ENCODE measurements at regions not wholly inside any gene's neighbourhood (a gene's known extent, or its start where the extent isn't known, plus 50 kb on each side); places are given as distances from the start of the nearest gene placed in this dataset.

GRCh38 chr5:135216471-135217343 is 182.3 kb downstream of the MACROH2A1 start:
- no peak for DNase-seq

GRCh38 chr5:135215617-135216470 is 181.8 kb upstream of the PITX1 start:
- DNase-seq, result no peak

GRCh38 chr5:135214897-135215616 is 181.0 kb upstream of the PITX1 start:
- DNase-seq, result no peak

GRCh38 chr5:135213466-135214239 is 179.6 kb upstream of the PITX1 start:
- DNase-seq, result no peak

GRCh38 chr5:135213027-135213386 is 179.0 kb upstream of the PITX1 start:
- DNase-seq, result no peak

GRCh38 chr5:135212361-135213026 is 178.5 kb upstream of the PITX1 start:
- DNase-seq, result no peak

GRCh38 chr5:135211791-135212190 is 177.8 kb upstream of the PITX1 start:
- no peak for DNase-seq

GRCh38 chr5:135211083-135211790 is 177.2 kb upstream of the PITX1 start:
- no peak for DNase-seq

GRCh38 chr5:135210286-135211055 is 176.4 kb upstream of the PITX1 start:
- no peak for DNase-seq

- DNase-seq, result no peak
Observed at GRCh38 chr5:135208903-135209721, 175.1 kb upstream of the PITX1 start.

- no peak for DNase-seq
Observed at GRCh38 chr5:135208555-135208902, 174.5 kb upstream of the PITX1 start.

- no peak for DNase-seq
Observed at GRCh38 chr5:135207866-135208265, 173.8 kb upstream of the PITX1 start.

- no peak for DNase-seq
Observed at GRCh38 chr5:135206862-135207261, 172.8 kb upstream of the PITX1 start.

GRCh38 chr5:135205632-135206349 is 171.8 kb upstream of the PITX1 start:
- no peak for DNase-seq

GRCh38 chr5:135204151-135204600 is 170.1 kb upstream of the PITX1 start:
- DNase-seq, result no peak

- no peak for DNase-seq
Observed at GRCh38 chr5:135203593-135204036, 169.6 kb upstream of the PITX1 start.

GRCh38 chr5:135203019-135203418 is 169.0 kb upstream of the PITX1 start:
- DNase-seq, result no peak

- no peak for DNase-seq
Observed at GRCh38 chr5:135199919-135200318, 165.9 kb upstream of the PITX1 start.

GRCh38 chr5:135196483-135196882 is 162.5 kb upstream of the PITX1 start:
- no peak for DNase-seq

Data from activated naive CD4-positive, alpha-beta T cell treated with anti-CD3 and anti-CD28 coated beads, Interleukin-2, amount 50 U/mL, for 16 hours (primary cell).